ENCODE measurements at regions not wholly inside any gene's neighbourhood (a gene's known extent, or its start where the extent isn't known, plus 50 kb on each side); places are given as distances from the start of the nearest gene placed in this dataset.

- Mint-ChIP-seq H3K9me3 (ENCODE audit: unreplicated experiment) (peaks cover 2% of the 10 kb centered on the region), H3K27ac (ENCODE audit: unreplicated experiment) (no peak overlapping the region), H3K4me3 (ENCODE audit: unreplicated experiment) (no peak overlapping the region), H3K27me3 (ENCODE audit: unreplicated experiment) (no peaks in the 10 kb centered on the region), H3K4me1 (ENCODE audit: low read depth, unreplicated experiment) (peaks cover under 1% of the 10 kb centered on the region), H3K36me3 (ENCODE audit: unreplicated experiment) (peaks cover 13% of the 10 kb centered on the region)
- no peak for TF ChIP-seq CTCF (IDR thresholded peaks at IDR 0.05; ENCODE audit: partially characterized antibody, unreplicated experiment)
- no peak for DNase-seq
Measured at GRCh38 chr5:155408465-155408864, 394.9 kb downstream of the KIF4B start.

GRCh38 chr5:155416765-155417164 lies 403.2 kb downstream of the KIF4B start:
- DNase-seq = no peak
- no peaks in the 10 kb centered on the region for H3K4me1 Mint-ChIP-seq (ENCODE audit: low read depth, unreplicated experiment)
- no peak for TF ChIP-seq CTCF (IDR thresholded peaks at IDR 0.05; ENCODE audit: partially characterized antibody, unreplicated experiment)
- H3K27ac Mint-ChIP-seq (ENCODE audit: unreplicated experiment) = no peak overlapping the region
- no peaks in the 10 kb centered on the region for H3K27me3 Mint-ChIP-seq (ENCODE audit: unreplicated experiment)
- no peaks in the 10 kb centered on the region for H3K9me3 Mint-ChIP-seq (ENCODE audit: unreplicated experiment)
- no peak overlapping the region for H3K4me3 Mint-ChIP-seq (ENCODE audit: unreplicated experiment)
- H3K36me3 Mint-ChIP-seq (ENCODE audit: unreplicated experiment) = peaks cover 4% of the 10 kb centered on the region

GRCh38 chr5:155418960-155419579 lies 405.5 kb downstream of the KIF4B start:
- no peak overlapping the region for H3K27ac Mint-ChIP-seq (ENCODE audit: unreplicated experiment)
- no peaks in the 10 kb centered on the region for H3K9me3 Mint-ChIP-seq (ENCODE audit: unreplicated experiment)
- TF ChIP-seq CTCF (IDR thresholded peaks at IDR 0.05; ENCODE audit: partially characterized antibody, unreplicated experiment) = no peak
- no peak for DNase-seq
- H3K27me3 Mint-ChIP-seq (ENCODE audit: unreplicated experiment) = no peaks in the 10 kb centered on the region
- H3K4me1 Mint-ChIP-seq (ENCODE audit: low read depth, unreplicated experiment) = no peaks in the 10 kb centered on the region
- H3K36me3 Mint-ChIP-seq (ENCODE audit: unreplicated experiment) = peaks cover 4% of the 10 kb centered on the region
- H3K4me3 Mint-ChIP-seq (ENCODE audit: unreplicated experiment) = no peak overlapping the region

- H3K27me3 Mint-ChIP-seq (ENCODE audit: unreplicated experiment) = no peaks in the 10 kb centered on the region
- no peaks in the 10 kb centered on the region for H3K9me3 Mint-ChIP-seq (ENCODE audit: unreplicated experiment)
- TF ChIP-seq CTCF (IDR thresholded peaks at IDR 0.05; ENCODE audit: partially characterized antibody, unreplicated experiment) = no peak
- no peaks in the 10 kb centered on the region for H3K4me1 Mint-ChIP-seq (ENCODE audit: low read depth, unreplicated experiment)
- no peaks in the 10 kb centered on the region for H3K36me3 Mint-ChIP-seq (ENCODE audit: unreplicated experiment)
- no peak for DNase-seq
- H3K4me3 Mint-ChIP-seq (ENCODE audit: unreplicated experiment) = no peak overlapping the region
- no peak overlapping the region for H3K27ac Mint-ChIP-seq (ENCODE audit: unreplicated experiment)
Measured at GRCh38 chr5:155430192-155430591, 416.6 kb downstream of the KIF4B start.

- H3K9me3 Mint-ChIP-seq (ENCODE audit: unreplicated experiment) = no peaks in the 10 kb centered on the region
- no peaks in the 10 kb centered on the region for H3K27me3 Mint-ChIP-seq (ENCODE audit: unreplicated experiment)
- TF ChIP-seq CTCF (IDR thresholded peaks at IDR 0.05; ENCODE audit: partially characterized antibody, unreplicated experiment) = no peak
- no peaks in the 10 kb centered on the region for H3K36me3 Mint-ChIP-seq (ENCODE audit: unreplicated experiment)
- no peak overlapping the region for H3K4me3 Mint-ChIP-seq (ENCODE audit: unreplicated experiment)
- no peak for DNase-seq
- H3K4me1 Mint-ChIP-seq (ENCODE audit: low read depth, unreplicated experiment) = no peaks in the 10 kb centered on the region
- H3K27ac Mint-ChIP-seq (ENCODE audit: unreplicated experiment) = no peak overlapping the region
Measured at GRCh38 chr5:155434267-155434666, 420.7 kb downstream of the KIF4B start.
